ENCODE measurements at regions not wholly inside any gene's neighbourhood (a gene's known extent, or its start where the extent isn't known, plus 50 kb on each side); places are given as distances from the start of the nearest gene placed in this dataset.

DNA sequence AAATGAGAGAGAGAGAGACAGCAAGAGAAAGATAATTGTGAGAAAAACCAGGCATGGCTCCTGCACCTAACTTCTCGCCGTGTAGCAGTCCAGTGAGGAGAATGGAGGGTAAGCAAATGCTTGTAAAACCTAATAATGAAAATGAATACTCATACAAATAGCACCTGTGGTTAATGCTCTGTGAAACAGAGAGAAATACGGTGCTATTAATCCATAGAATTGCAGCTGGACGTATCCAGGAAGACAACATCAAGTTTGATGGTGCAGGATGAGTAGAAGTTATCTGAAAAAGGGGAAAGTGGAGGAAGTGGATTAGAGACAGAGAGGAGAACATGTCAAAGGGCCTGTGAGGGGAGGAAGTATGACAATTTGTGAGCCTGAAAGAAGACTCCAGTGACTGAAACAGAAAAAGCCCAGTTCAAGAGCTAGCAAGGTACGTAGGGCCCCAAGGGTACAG lies 89.4 kb upstream of the PAK5 start:
- TF ChIP-seq POLR2AphosphoS5 (IDR thresholded peaks at IDR 0.05; ENCODE audit: low read depth, low read length) (no peak), TAF1 (IDR thresholded peaks at IDR 0.05; ENCODE audit: low read depth, low read length) (no peak), POLR2A (IDR thresholded peaks at IDR 0.05; ENCODE audit: low read depth, low read length) (no peak), SPI1 (IDR thresholded peaks at IDR 0.05; ENCODE audit: low read depth, low read length) (peak; percentile 71)
